COLO668 (cell line): ENCODE measurements at regions not wholly inside any gene's neighbourhood (a gene's known extent, or its start where the extent isn't known, plus 50 kb on each side); places are given as distances from the start of the nearest gene placed in this dataset.
"Not testable (repeated sequence)": the region's sequence is repeated elsewhere in the genome, so short reads cannot be mapped to it uniquely, and the experiment has no call there.

ENCODE experiments used
- DNase-seq: peaks from one replicate; lab custom pipeline; 2025; ENCODE audit not compliant: unreplicated experiment; lab: John Stamatoyannopoulos, UW

DNA sequence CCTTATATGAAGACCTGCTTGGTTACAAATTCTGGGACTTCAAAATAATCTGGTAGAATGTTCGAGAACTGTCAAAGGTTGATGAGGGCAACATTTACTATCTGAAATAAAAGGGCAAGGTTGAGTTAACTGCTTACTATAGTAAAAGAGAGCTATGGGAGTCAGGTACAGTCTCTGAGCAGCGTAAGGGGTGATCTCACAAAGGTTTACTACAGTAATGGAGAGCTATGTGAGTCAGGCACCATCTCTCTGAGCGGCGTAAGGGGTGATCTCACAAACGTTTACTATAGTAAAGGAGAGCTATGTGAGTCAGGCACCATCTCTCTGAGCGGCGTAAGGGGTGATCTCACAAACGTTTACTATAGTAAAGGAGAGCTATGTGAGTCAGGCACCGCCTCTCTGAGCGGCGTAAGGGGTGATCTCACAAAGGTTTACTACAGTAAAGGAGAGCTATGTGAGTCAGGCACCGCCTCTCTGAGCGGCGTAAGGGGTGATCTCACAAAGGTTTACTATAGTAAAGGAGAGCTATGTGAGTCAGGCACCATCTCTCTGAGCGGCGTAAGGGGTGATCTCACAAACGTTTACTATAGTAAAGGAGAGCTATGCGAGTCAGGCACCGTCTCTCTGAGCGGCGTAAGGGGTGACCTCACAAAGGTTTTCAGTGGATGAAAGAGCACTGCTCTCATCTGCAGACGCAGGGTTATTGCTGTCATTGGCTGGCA is 439.6 kb upstream of the B3GAT1 start:
- not testable (repeated sequence) for DNase-seq

DNA sequence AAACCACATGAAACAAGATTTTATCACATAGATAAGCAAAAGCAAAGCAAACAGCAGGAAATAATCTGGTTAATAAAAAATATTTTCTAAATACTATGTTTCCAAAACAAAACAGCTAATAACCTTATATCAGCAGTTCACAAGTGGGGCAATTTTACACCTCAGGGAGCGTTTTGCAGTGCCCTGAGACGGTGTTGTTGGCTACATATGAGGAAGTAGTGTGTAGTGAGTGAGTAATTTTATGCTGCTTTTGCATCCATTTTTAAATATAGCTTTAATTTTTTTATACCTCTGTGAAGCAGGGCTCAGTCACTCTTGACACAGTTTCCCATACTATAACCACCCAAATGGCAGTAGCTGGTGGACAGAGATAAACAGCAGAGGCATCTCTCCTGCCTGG is 438.5 kb upstream of the B3GAT1 start:
- no peak for DNase-seq

DNA sequence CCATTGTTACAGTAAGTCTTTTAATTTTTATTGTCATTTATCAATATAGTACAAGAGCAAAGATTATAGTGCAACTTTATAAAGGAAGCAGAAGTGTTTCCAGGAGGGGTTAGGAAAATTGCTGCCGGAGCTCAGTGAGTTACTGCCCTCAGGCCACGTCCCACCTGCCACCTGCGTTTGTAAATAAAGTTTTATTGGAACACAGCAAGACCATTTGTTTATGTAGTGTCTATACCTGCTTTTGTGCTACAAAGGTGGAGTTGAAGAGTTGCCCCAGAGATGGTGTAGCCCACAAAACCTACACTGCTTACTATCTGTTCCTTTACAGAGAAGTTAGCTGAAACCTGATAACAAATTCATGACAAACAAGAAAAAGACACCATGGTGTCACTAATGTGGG is 437.8 kb upstream of the B3GAT1 start:
- no peak for DNase-seq

DNA sequence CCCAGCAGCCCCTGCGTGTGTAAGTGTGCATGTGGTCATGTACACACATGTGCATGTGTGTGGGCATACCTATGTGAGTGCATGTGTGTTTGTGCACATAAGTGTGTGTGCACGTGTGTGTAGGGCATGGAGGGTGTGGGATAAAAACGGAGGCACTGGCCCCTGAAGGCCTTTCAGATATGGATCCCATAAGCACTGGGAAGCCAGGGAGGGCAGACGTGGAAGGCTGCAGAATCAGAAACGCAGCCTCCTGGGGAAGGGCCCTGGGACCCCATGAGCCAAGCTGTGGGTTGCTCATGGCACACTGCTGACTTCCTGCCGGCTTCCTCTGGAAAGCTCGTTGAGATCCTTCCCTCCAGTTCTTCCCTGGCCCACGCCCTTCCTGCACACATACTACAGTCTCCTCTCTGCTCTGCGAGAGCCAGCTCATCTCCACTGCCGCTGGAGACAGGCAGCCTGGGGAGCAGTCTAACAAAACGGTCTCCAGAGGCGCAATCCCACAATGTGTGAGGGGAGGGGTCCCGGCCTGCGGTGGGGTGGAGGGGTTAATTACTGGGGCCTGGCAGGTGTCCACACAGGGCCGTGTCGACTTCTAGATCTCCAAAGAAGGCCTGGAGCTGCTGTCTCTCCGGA is 435.2 kb upstream of the B3GAT1 start:
- no peak for DNase-seq

DNA sequence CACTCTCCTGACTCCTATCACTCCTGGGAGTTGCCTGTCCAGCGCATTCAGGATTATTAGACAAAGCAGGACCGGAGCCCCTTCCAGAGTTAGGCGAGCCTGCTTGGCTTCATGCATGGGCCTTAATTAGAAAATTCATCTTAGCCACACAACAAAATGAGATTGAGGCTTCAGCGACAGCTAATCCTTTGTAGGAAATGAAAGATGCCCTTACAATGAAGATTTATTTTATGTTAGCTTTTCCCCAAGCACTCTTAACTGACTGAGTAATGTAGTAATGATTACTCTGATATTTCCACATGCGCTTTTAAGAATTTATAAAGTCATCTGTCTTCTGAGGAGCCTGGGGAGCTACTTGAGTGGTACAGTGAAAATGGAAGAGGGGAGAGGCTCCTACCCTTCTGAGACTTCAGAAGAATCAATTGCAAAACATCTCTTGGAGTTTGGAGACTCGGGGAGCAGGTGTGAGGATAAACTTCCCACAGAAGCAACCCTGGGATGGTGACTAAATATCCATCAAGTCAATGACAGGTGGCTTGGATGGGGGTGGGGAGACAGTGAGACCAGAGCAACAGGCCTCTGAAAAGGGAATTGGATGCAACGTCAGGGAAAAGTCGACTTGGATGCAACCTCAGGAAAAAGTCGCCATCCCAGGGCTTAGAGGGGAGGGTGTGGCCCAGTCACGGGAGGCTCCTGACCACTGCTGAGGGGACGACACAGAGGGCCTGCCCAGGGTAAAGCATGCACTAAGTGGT is 434.5 kb upstream of the B3GAT1 start:
- no peak for DNase-seq

DNA sequence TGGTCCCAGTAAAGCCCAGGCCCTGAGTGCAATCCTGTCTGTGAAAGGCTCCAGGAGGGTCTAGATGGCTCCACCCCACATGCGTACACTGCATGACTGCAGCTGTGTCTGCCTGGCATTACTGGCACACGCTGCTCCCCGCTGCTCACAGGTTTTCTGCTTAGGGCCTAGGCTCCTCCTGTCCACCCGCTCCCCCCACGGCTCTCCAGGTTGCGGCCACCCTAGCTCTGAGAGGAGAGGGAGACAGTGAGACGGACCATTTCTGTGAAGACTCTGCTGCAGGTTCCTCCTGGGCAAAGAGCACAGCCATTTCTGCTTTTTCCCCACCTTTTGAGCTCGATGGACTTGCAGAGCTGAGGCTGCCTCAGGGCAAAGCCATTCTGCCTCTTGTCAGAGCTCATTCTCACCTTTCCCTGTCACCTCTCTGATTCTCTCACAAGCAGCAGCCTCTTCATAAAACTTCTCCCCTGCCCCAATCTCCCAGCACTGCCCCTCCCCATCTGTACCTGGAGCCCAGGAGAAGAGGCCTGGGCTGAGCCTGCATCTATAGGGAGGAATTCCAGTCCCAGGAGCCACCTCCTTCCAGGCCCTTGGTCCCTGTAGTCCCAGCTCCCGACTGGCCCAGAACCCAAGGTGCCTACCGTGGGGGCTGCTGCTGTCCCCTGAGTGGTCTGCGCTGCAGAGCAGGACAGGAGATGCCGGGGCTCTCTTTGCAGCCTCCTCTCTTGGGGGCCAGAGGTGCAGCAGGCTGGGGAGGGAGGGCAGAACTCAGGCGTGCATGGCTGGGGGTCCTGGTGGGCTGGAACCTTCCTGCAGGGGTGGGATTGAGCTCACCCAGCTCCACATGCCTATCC is 433.7 kb upstream of the B3GAT1 start:
- no peak for DNase-seq

DNA sequence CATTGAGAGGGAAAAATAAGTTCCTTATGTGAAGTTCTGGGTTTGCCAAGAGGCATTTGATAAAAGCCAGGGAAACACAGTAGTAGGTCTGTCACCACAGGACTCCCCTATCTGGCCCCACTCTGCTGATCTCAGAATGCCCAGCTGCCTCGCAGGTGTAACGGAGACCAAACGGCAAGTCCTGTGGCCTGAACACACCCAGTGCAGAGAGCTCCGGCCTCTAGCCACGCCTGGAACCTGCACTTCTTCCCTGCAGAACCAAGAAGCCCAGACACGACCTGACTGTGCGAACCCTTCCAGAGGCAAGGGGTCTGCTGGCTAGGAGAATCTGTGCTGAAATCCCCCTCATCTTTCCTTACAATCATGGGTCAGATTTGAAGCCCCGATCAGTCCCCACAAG is 432.8 kb upstream of the B3GAT1 start:
- no peak for DNase-seq

DNA sequence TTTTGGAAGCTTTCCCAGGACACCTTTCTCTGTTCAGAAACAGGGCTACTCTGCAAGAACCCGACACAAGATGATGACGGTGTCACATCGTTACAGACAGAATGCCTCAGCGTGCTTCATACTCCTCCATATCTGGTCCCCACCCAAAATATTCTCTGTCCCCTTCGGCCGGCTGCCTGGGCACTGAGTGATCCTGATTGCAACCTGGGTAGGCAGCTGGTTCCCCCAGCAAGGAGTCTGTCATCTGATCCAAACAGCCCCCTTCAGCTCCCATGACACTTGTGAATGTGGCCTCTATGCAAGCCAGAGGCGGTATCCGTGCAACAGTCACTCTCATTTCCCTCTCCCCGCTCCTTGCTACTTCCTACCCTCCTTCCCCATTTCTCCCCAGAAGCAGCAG is 431.7 kb upstream of the B3GAT1 start:
- no peak for DNase-seq

DNA sequence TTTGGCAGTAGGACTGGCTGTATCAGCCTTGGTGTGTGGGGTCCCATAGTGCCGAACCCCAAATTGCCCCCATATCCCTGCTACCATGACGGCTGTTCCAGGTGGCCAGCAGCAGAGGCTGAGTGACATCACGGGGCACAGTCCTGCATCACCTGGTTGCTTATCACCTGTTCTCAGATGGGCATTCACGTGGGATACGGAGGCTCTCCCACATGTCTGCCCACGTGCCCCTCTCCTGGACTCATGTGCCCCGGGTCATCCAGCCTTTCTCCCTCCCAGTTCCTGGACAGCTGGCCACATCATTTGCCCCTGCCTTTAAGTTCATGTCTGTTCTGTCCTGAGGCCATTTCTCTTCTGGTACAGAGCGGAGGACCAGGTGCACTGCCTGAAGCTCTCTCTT is 431.0 kb upstream of the B3GAT1 start:
- no peak for DNase-seq

DNA sequence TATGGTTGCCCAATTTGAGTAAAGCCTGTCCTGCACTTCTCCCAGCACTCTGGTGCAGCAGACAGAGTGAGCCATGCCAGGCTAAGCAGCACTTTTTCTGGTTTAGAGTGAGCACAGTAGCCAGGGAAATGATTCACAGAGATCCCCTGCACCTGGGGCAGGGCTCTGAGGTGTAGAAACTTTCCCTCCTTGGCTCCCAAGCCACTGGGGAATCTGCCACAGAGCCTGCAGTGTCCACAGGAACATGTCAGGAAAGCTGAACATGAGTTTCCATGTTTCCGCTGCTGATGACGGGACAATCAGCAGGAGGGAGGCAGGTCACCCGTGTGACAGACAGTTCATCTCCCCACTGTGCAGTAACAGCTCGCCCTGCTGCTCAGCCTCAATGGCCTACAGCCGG is 429.9 kb upstream of the B3GAT1 start:
- DNase-seq = no peak

DNA sequence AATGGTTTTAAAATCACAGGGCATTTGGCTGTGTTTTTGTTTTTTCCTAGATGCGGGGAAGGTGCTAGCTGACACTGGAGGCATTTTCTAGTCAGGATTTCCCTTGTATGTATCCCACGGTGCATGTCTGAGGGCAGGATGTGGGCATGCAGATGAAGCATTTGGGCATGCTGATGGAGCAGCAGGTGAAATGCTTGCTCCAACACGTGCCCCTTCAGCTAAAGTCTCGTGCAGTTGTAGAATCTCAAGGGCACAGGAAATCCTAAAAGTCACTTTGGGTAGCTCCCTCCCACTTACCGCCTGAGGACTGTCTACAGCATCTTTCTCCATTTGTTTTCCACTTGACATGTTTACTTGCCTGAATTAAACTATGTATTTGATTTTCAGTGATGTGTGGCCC is 429.4 kb upstream of the B3GAT1 start:
- no peak for DNase-seq

DNA sequence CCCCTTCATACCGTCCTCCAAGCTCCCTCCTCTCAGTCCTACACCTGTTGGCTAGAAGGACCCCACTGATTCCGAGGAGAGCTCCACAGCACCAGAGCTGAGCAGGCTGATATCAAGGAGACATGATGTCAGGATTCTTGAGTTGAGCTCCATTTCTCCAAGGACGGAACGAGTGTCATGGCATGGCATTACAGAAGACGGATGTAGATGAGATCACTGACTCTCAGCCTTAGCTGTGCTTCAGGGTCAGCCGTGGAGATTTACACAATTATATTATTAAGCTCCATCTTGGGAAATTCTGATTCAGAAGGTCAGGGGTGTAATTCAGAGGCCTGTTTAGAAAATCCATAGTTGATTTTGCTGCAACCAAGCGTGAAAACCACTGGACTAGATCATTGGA is 428.9 kb upstream of the B3GAT1 start:
- no peak for DNase-seq

DNA sequence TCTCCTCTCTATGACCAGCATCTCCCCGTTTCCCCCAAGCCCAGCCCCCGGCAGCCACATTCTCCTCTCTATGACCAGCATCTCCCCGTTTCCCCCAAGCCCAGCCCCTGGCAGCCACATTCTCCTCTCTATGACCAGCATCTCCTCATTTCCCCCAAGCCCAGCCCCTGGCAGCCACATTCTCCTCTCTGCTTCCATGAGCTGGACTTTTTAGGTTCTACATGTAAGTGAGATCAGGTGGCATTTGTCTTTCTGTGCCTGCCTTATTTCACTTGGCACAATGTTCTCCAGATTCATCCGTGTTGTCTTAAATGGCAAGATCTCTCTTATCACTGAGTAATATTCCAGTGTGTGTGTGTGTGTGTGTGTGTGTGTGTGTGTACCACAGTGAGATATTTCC is 428.1 kb upstream of the B3GAT1 start:
- DNase-seq = not testable (repeated sequence)

DNA sequence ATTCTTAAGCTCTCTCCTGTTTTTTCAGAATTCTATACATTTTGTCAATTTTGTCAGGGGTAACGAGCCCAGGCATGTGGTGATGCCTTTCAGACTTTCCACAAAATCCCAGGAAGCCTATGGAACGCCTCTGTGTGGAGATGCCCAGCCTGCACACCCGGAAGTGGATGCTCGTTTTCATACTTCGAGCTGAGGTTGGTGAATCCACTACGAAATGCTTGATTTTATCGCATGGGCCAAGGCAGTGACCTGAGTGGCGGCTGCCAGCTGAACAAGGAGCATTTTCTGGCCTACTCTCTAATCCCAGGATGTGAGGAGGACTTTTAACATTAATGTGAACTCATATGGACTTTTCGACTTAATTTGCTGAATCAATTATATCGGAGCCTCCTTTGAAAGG is 426.7 kb upstream of the B3GAT1 start:
- no peak for DNase-seq

DNA sequence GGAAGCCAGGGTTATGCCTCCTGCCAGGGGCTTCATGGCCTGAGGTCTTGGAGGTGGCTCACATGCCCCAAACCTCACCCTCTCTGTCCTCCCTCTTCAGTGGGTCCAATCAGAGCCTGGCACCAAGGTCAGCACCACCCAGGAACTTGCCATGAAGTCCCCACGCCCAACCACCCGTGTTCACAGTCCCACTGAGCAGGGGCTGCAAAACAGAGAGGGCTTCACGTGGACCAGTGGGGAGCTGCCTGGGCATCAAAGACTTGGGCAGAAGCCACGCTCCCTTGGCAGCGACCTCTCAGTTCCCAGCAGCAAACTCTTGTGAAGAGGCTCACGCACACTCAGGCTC is 425.8 kb upstream of the B3GAT1 start:
- no peak for DNase-seq

DNA sequence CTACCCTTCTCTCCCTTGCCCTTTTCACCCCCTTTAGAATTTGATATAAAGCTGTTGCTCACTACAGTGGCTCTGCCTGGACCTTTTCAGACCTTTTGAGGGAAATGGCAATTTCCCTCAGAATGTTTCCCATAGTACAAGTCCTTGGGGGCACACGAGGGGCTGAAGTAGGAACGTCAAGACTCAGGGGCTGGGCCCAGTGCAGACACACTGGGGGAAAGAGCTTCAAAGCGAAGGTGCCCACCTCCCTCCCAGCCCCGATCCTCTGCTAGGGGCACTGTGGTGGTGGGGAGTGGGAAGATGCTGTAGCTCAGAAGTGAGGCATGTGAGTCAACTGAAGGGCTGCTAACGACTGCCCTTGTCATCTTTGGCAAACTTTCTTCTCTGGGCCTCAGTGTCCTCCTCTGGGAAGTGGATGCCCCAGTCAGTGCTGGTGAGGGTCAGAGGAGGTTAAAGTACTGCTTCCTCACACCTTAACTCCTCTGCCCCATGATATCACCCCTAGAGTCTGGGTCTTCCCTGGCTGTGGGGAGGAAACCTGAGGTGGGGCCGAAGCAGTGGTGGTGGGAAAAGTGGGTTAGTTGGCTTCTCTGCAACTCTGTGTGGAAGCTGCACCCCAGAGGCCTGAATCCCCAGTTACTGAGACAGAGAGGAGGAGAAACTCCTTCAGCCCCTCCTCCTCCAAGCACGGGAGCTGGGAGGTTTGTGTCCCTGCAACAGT is 425.3 kb upstream of the B3GAT1 start:
- no peak for DNase-seq

DNA sequence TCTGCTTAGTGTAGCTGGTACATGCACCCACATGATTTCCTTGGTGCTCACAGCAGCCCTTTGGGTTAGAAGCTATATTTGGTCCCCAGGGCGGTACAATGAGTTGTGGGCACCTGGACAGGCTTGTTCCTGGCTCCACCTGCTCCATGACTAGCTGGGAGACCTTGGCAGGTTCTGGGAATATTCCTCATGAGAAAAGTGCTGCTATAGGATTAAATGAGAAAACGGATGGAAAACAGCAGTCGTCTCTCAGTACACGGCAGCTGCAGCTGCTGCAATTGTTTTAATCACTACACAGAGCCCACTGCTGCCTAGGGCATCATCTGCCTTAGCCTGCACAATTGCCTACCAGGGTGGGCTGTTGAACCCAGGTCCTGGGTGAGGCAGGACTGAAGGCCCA is 424.5 kb upstream of the B3GAT1 start:
- DNase-seq = no peak

DNA sequence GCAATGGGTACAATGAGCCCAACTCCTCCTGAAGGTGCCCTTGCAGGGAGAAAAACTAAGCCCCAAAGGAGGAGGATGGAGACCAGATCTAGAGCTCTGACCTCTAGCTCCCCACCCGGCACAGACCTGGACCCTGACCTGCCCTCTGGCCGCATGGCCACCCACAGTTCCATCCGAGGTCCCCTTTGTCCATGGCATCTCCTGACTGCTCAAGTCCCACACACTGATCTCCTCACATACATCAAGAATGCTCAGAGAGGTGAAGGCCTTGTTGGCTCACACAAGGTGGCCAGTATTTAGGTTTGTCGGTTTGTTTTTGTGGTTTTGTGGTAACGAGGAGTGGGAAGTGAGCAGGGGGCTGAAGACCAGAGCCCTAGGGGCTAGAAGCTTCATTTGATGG is 423.5 kb upstream of the B3GAT1 start:
- DNase-seq = no peak

DNA sequence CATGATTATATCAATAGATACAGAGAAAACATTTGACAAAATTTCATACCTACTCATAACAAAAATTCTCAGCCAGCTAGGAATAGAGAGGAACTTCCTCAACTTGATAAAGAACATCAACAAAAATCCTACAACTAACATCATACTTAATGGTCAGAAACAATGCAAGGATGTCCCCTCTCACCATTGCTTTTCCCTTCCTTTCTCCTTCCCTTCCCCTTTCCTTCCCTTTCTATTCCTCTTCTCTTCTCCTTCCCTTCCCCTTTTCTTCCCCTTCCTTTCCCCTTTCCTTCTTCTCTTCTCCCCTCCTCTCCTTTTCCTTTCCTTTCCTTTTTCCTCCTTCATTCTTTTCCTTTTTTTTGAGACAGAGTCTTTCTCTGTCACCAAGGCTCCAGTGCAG is 418.3 kb upstream of the B3GAT1 start:
- no peak for DNase-seq

DNA sequence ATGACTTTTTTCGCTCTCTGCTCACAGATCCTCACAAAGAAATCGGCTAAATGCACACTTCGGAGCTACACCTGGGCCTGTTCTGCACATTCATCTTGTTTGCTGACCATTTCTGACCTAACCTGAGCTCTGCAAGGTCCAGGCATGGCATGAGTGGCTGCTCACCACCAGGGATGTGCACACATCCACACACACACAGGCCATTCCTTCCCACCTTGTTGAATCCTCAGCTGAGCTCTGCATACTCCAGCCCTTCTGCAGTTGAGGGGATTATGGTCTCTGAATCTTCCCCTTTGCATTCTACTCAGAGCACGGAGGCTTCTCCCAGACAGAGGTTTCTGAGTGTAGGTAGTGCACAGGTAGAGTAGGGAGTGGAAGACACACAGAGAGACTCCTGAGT is 411.9 kb upstream of the B3GAT1 start:
- no peak for DNase-seq

DNA sequence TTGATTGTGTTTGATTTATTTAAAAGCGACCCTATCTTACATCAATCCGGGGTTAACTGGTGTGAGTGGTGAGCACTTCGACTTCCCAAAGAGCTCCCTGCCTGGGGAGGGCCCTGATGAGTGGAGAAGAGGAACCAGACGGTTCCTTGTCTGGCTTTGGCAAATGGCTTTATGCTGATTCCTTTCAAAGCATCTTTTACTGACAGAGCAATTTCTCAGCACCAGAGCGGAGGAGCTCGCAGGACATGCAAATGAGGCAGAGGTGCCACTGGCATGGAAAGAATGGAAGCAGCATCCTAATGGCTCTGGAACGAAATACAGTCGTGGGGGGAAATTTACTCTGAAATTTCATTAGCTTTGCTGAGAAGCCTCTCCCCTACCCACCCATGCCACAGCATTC is 410.9 kb upstream of the B3GAT1 start:
- no peak for DNase-seq
